Retina (tissue), 1 donor: ENCODE measurements at regions not wholly inside any gene's neighbourhood (a gene's known extent, or its start where the extent isn't known, plus 50 kb on each side); places are given as distances from the start of the nearest gene placed in this dataset.
A peak's percentile ranks its signal among the peaks of the same experiment; 100 is the strongest.

Experiments used
- DNase-seq: peaks from one replicate; pipeline ENCODE4 v3.0.0-alpha.2; 2016

DNA sequence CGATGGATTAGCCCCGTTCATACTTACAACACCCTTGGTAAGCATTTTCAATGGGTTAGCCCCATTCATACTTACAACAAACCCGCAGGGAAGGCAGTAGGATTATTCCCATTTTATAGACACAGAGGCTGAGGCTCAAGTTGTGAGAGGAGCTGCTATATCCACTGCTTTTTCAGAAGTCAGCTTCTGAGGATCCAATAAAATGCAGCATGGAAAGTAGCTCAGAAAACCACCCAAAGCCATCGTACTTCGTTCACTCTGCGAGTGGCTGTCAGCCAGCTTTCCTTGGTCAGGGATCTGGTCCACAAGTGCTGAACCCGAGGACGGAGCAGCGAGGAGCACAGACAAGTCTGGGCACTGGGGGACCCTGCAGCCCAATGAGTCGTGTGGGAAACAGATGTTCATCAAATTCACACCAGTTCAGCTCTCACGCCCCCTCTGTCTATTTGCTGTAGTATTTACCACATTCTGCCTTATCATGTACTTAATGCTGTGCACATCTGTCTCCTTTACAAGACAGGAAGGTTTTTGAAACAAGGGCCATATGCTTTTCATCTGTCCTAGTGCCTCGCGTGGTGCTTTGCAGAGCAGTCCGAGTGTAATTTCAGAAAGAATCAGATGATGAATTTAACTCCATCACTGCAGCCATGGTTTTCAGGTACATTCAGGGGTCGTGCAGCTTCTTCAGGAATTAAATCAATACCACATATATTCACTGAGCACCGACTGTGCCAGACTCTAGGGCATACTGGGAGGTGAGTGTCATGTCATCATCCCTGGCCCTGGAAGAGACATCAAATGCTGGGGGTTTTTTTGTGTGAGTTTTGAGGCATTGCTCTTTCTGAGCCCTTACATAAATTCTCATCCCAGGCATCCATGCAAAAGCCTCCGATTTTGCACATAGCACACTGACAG is 256.9 kb downstream of the CDH26 start:
- DNase-seq: no peak

DNA sequence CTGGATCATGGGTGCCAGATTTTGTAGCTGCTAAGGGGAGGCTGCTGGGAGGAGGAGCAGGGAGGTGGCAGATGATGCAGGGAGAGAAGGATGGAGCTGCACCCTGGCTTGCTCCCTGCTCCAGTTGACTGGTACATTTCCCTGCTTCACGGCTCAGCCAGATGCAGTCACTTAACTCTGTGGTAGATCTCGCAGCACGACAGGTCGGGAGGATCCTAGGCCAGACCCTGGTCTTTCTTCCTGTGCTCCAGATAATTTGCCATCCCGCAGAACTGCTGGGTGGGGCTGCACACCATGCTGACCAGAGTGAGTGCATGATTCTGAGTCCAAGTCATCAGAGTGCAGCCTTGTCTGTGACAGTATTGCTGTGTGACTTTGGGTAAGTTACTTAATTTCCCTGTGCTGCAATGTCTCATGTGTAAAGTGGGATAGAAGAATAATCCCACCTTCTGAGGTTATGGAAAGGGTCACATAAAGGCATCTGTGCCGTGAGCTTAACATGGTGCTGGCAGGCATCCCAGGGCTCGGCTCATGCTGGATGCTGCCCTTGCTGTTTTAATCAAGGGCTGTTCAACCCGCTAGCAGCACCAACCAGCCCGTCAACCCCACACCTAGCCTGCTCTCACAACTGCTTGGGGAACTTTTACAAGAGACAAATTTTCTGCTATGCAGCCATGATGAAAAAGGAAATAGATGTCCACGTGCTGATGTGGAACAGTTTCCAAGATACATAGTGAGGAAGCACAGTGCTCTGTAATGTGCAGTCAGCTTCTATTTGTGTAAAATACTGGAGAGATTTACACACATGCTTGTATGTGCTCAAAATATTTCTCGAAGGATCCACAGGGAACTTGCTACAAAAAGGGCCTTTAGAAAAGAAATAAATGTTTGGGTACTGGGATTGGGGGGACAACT is 257.9 kb downstream of the CDH26 start:
- no peak for DNase-seq

DNA sequence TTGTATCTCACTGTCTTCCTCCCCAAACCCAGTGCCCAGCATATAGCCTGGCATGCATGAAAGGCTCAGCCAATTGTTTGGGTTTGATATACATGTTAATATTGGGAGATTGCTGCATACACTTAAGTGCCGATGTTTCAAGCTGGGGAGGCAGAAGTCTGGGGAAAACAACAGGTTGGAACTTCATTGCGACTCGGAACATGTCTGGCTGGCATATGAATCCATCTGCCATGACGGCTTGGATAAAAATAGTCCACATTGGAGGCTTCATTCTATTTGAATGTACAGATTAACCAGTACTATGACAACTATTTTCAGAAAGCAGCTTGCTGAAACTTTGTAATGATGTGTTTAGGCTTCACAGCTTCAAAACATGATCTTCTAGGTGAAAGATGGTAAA is 261.0 kb downstream of the CDH26 start:
- DNase-seq: no peak

DNA sequence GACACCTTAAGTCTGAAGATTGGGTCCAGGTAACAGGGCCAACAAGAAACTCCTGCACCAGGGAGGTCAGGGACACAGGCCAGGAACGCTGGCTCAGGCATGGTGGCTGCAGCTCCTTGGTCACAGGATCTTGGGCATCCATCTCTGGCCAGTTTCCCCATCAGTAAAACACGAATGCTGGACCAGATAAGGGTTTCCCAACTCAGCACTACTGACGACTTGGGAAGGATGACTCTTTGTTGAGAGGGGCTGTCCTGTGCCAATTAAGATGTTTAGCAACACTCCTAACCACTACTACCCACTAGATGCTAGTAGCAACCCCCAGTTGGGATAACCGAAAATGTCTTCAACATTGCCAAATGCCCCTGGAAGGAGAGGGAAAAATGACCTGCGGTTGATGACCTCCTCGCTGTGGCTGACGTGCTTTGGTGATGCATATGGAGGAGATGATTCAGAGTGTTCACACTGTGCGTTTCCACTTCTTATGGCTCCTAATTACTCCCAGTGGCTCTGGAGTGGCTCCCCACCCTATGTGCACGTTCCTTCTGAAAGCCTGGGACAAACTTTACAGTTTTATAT is 261.9 kb downstream of the CDH26 start:
- no peak for DNase-seq

DNA sequence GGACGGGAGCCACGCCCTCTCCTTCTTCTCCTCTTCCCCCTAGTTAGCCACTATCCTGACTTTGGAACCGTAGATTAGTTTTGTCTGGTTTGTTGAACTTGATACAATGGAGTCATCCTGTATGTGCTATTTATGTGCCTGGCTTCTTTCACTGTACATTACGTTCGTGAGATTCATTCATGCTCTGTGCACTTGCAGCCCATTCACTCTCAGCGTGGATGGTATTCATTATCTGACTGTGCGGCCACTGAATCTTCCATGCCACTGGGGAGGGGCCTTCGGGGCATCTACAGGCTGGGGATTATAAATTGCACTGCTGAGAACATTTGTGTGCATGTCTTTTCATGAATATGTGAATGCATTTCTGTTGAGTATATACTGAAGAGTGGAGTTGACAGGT is 262.5 kb downstream of the CDH26 start:
- no peak for DNase-seq

DNA sequence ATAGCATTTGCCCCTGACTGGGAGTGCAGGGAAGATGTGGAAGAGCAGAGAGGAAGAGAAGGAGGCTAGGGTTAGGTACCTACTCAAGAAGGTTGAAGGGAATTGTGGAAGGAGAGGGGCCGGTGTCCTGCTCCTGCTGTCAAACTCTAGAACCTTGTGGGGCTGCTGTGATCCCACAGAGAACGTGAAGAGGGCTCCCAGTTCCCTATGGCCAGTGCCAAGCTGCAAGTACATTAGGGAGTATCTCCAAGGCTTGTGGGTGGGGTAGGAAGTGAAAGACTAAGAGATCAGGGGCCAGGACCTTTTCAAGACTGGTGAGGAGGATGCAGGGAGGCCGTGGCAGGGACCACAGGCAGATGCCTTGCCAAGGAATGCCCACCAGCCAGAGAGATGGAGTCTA is 263.4 kb downstream of the CDH26 start:
- DNase-seq: no peak

DNA sequence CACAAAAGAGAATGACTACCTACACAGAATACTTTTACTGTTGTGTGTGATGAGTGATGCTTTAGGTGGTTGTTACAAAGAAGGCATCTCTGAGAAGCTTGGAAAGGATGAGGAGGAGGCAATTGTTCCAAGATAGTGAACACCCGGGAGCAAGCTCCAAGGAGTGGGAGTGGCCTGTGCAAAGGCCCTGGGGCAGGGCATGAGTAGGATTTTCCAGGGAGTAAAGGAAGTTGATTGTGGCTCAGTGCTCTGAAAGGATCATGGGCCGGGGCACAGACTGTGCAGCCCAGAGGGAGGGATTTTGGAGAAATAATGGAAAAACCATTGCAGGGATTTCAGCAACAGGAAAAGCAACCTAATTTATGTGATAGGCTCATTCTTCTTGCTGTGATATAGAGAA is 264.3 kb downstream of the CDH26 start:
- DNase-seq: no peak

DNA sequence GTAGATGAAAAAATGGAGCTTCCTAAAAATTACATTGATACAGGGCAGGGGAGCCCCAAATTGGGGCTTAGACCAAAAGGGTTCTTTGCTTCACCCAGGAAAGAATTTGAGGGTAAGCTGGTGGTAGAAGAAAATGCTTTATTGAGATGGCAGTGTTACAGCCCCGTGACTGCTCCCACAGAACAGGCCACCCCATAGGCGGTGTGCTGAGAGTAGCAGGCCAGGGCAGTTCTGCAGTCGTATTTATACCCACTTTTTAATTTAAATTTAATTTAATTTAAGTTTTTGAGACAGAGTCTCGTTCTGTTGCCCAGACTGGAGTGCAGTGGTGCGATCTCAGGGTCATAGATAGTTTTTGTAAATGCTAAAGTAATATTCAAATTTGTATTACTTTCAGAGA is 265.0 kb downstream of the CDH26 start:
- DNase-seq: no peak

DNA sequence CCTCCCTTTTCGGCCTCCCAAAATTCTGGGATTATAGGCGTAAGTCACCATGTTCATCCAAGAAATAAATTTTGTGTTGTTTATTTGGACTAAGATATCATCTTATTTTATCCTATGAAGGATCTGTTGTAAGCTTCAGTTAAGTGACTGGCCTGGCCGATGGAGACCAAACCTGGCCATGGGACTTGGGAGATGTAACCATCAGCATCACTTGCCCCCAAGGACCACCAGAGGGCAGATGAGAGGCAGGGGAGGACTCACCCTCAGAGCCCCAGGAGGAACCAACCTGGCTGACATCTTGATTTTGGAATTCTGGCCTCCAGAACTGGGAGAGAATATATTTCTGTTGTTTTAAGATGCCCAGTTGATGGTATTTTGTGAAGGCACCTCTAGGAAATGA is 266.7 kb downstream of the CDH26 start:
- no peak for DNase-seq

DNA sequence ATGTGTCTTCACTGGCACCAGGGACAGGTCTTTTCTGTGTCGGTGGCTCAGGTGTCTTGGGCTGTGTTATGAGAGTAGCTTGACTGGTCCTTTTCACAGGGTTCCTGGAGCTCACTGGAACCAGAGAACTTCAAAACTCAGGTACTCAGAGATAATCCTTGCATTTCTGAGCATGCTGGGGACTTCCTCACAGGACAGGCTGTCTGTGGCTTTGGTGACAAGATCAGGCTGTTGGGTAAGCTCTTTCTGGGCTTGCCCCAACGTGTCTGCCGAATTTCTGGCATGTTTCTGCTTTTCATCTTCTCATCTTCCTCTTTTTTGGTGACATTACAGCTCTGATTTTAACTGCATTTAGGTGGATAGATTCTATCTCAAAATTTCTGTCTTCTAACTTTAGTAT is 270.0 kb downstream of the CDH26 start:
- no peak for DNase-seq

DNA sequence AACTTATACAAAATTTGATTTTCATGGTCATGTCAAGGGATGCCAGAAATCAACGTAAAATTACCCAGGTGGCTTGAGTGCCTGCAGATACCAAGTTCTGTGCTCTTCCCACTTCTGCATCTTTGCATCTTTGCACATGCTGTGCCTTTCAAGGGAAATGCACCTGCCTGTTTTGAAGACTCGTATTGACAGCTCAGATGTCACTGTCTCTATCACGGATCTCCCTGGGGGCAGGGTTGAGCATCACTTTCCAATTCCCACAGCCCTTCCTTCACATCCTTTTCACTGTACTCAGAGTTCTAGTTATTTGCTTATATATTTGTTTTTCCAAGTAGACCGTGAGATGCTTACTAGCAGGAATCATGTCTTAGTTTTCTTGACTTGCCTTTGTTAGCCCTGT is 274.2 kb downstream of the CDH26 start:
- DNase-seq: no peak

DNA sequence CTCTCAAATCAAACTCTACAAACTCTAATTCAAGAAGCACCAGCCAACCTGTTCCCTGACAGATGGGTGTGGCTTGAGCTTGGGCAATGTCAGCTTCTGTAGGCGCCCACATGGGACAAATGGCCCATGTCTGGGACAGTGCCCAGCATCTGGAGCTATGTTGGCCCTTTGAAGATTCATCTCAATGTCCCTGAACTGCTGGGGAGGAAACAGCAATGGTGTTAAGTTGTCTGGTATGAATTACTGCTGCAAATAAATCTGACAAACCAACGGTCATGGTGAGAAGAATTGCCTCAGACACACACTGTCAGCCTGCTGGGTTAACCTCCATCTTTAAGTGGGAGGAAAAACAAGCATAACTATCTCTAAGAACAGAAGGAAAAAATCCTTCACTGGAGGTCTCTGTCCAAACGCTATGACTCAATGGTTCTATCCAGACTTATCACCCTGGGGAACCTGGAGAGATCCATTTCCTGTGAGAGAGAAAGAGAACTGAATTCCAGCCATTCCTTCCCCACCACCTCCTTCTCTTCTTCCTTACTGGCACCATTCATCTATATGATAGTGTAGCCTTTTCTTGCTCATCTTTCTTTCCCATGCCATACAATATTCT is 274.9 kb downstream of the CDH26 start:
- no peak for DNase-seq

DNA sequence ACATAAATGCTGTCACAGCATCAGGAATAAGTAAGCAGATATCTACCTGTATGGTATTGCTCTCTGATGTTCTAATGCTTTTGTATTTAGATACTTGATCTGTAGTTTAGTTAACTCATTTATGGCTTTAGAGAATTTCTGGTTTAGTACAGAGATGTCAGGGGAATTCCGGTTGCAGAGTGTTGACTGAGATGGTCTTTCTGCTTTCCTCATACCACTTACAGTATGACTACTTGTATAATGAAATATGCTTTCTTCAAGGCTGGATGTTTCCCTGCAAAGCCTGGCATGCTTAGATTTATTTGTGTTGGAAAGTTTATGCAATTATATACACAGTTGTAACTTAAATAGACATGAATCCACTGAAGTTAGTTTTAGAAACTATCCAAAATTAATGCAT is 278.4 kb downstream of the CDH26 start:
- DNase-seq: no peak

DNA sequence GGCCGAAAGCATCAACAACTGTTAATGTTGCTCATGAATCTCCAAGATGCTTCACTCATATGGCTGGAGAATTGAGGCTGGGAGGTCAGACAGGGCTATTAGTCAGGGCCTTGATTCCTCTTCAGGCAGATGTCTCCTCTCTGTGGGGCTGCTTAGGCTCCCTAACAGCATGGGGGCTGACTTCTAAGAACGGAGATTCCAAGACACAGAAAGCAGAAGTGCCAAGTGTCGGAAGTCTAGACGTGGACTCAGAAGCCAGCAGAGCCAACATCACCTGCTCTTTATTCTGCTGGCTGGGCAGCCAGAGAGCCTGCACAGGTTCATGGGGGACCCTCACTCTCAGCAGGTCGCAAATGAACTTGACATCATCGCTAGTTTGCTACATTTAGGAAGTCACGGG is 279.8 kb downstream of the CDH26 start:
- DNase-seq: no peak

DNA sequence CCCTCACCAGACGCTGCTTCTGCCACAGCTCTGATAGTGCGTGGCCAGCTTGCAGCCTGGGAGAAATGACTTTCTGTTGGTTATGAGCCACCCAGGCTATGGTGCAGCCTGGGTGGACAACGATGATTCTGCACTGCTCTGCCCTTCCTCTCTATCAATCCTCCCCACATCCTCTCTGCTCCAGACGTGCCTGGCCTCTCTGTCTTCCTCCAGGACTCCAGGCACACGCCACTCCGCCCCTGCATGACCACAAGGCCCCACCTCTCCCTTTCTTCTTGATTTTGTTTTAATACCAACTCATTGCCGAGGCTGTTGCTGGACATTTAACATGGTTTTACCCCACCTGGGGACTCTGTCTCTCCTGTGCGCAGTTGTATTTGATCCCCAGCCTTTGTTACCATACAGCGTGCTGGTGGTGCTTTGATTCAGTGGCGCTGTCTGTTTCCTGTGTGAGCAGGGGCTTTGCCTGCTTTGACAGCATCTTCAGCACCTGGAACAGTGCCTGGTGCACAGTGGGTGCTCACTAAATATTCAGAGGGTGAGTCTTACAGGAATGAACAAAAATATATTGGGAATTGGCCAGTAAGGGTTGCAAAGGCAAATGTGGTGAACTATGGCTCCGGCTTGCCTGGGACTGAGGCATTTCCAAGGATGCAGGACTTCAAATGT is 280.9 kb downstream of the CDH26 start:
- no peak for DNase-seq

DNA sequence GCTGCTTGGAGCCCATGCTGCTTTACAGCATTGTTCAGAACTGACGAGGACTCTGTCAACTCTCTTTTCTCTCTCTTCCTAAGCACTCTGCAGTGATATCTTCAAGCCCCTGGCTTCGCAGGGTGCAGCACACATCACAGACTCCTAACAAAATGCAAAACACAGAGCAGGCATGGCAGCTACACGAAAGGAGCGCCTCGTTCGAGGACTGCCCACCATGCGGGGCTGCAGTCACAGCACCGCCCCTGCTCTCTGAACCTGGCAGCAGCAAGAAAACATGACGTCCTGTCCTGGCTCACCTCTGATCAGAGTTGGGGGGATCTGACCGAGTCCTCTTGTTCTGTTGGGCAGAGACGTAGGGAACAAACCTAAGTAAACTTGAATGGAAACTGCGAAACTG is 281.7 kb downstream of the CDH26 start:
- DNase-seq: no peak

DNA sequence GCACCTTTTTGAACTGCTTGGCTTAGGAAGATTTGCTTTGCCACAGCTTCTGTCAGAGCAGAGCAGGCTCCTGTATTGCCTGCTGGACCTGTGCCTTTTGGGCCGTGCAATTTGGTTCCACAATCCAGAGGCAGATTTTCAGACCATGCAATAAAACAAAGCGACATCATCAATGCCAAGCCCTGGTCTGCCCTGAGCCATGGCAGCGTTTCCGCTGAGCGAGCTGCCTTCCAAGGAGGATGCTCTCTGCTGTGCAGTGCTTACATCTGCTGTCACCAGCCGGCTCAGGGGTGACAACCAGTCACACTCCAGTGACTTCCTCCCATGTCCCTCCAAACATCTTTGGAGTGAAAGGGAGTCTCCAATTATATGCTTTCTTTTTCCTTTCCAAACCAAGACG is 282.2 kb downstream of the CDH26 start:
- peak; percentile 41 for DNase-seq

DNA sequence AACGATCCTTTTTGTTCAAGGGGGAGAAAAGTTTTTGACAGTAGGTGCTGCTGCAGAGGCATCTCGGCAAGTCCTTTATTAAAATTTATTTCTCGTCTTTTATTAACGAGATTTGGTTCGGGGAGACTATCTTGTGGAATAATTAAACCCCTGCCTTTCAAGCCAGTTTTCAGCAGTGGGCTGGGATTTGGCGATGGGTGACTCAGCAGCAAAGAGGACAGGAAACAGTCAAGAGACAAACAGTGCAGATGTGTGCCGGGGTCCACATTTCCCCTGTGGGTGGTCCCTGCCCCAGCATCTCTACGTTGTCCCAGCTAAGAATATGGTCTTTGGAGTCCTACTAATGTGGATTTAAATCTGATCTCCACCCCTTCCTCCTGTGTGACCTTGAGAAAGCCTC is 282.8 kb downstream of the CDH26 start:
- DNase-seq: no peak

DNA sequence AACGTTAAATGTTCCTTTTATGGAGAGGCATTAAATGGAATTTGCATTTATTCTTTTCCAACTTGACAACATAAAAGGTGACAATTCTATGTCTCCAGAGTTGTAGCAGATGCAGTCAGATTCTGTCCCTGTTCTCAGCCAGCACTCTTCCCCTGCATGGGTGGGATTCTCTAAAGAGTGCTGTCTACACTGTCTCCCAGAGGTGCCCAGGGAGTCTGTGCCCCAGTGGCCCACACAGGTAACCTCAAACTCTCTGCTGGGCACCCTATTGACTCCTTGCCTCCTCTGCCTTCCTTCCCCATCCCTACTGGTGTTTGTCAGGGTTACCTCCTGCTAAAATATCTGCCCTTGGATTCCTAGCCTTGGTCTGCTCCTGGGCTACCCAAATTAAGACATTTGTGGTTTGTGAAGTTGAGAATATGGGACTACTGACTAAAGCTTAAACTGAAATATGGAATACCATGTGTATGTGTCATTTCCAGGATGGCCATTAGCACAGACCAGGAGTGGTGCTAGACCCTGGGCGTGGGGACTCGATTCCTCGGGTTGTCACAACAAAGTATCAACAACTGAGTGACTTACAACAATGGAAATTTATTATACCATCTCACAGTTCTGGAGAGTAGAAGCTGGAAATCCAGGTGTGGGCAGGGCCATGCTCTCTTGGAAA is 284.7 kb downstream of the CDH26 start:
- DNase-seq: no peak

DNA sequence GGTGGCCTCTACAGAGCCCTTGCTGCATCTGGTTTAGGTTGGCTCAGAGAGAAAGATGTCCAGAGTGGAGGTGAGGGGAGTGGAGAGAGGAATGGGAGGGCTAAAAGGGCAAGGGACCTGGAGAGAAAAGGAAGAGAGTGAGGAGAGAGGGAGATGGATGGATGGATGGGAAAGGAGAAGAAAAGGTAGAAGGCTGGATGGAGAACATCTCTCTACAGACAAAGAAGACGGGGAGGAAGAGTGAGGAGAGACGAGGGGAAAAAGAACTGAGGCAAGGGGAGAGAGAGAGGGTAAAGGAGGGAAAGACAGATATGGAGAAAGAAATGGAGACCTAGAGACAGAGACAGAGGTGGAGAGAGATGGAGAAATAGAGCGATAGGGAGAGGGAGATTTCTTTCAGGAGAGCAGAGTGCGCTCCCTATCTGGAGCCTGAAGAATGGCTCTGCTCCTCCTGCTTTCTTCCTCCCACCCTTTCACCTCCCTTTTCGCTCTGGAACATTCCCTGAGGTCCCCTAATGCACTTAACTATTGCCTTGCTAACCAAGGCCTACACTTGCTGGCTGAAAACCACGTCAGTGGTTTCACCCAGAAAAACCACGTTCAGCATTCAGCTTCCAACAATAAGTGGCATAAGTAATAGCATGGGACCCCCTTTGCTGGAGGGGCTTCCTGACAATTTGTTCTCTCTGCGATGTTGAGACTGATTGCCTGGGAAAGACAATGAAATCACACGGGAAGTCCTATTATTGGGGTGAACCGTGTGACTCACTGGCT is 286.3 kb downstream of the CDH26 start:
- DNase-seq: no peak

DNA sequence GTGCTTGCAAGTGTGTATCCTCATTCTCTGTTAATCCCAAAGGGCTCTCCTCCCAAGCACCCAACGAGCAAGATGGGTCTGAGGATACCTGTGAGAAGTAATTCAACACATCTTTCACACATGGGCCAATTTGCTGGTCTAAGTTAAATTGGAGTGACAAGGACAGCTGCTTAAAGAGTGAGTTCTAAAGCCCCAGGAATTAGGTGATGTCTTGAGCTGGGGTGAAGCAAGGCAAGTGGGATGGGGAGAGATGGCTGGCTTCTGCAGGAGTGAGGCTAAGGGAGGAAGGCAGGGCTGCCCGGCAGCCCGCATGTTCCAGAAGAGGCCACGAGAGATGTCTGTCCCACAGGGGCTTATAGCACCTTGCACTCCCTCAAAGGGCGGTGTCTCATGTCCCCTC is 288.5 kb downstream of the CDH26 start:
- DNase-seq: no peak
